ENCODE measurements at regions not wholly inside any gene's neighbourhood (a gene's known extent, or its start where the extent isn't known, plus 50 kb on each side); places are given as distances from the start of the nearest gene placed in this dataset.

GRCh38 chr13:33542309-33543088, 256.9 kb upstream of the STARD13 start (continued):
- no peak for TF ChIP-seq USF1 (CRISPR knock-in tag; IDR thresholded peaks at IDR 0.05)
- no peak for TF ChIP-seq CDX4 (CRISPR knock-in tag; IDR thresholded peaks at IDR 0.05; ENCODE audit: borderline replicate concordance)
- no peak for TF ChIP-seq EMX1 (CRISPR knock-in tag; IDR thresholded peaks at IDR 0.05)
- TF ChIP-seq MLX (CRISPR knock-in tag; IDR thresholded peaks at IDR 0.05) = no peak
- TF ChIP-seq SOX15 (CRISPR knock-in tag; IDR thresholded peaks at IDR 0.05) = no peak
- peak; percentile 86 for TF ChIP-seq GABPB1 (CRISPR knock-in tag; IDR thresholded peaks at IDR 0.05)
- TF ChIP-seq ZNF138 (CRISPR knock-in tag; conservative IDR thresholded peaks at IDR 0.05) = 0 out of 2 replicates have a peak, but pooled peaks have one; percentile 70
- no peak for TF ChIP-seq ERG (CRISPR knock-in tag; IDR thresholded peaks at IDR 0.05)
- peak; percentile 24; the same call in 1 of the 2 replicates for TF ChIP-seq NFE2L1 (CRISPR knock-in tag; IDR thresholded peaks at IDR 0.05)
- no peak for TF ChIP-seq ZNF416 (CRISPR knock-in tag; IDR thresholded peaks at IDR 0.05)
- peak; percentile 80 for TF ChIP-seq ZBTB21 (CRISPR knock-in tag; IDR thresholded peaks at IDR 0.05; ENCODE audit: borderline replicate concordance)
- peak; percentile 48; the same call in 1 of the 2 replicates for TF ChIP-seq CREM (CRISPR knock-in tag; IDR thresholded peaks at IDR 0.05)
- no peak for TF ChIP-seq JAZF1 (CRISPR knock-in tag; IDR thresholded peaks at IDR 0.05)
- TF ChIP-seq SMAD3 (CRISPR knock-in tag; IDR thresholded peaks at IDR 0.05; ENCODE audit: borderline replicate concordance) = peak; percentile 73; the same call in 1 of the 2 replicates
- TF ChIP-seq E2F5 (CRISPR knock-in tag; IDR thresholded peaks at IDR 0.05) = peak; percentile 95; the same call in 1 of the 2 replicates
- TF ChIP-seq GRHL2 (CRISPR knock-in tag; IDR thresholded peaks at IDR 0.05; ENCODE audit: insufficient replicate concordance, severe bottlenecking) = no peak
- TF ChIP-seq CBFB (CRISPR knock-in tag; IDR thresholded peaks at IDR 0.05; ENCODE audit: low read depth) = peak; percentile 82; the same call in 1 of the 2 replicates
- peak; percentile 69; the same call in 1 of the 2 replicates for TF ChIP-seq FOXP1 (CRISPR knock-in tag; IDR thresholded peaks at IDR 0.05; ENCODE audit: borderline replicate concordance)
- TF ChIP-seq ETV6 (CRISPR knock-in tag; IDR thresholded peaks at IDR 0.05) = peak; percentile 94
- no peak for TF ChIP-seq GTF2I (CRISPR knock-in tag; conservative IDR thresholded peaks at IDR 0.05)
- TF ChIP-seq RELA (CRISPR knock-in tag; IDR thresholded peaks at IDR 0.05; ENCODE audit: borderline replicate concordance) = no peak
- TF ChIP-seq CTCF (IDR thresholded peaks at IDR 0.05) = no peak
- TF ChIP-seq E2F4 (CRISPR knock-in tag; IDR thresholded peaks at IDR 0.05; ENCODE audit: borderline replicate concordance, low read depth) = peak; percentile 76; the same call in 1 of the 2 replicates
- TF ChIP-seq MAX (CRISPR knock-in tag; IDR thresholded peaks at IDR 0.05) = peak; percentile 95
- no peak for TF ChIP-seq ZNF317 (CRISPR knock-in tag; IDR thresholded peaks at IDR 0.05; ENCODE audit: borderline replicate concordance, low read depth)
- TF ChIP-seq ATF2 (CRISPR knock-in tag; IDR thresholded peaks at IDR 0.05; ENCODE audit: borderline replicate concordance, low read depth) = no peak
- TF ChIP-seq USF2 (CRISPR knock-in tag; IDR thresholded peaks at IDR 0.05) = no peak; the same call in 1 of the 2 replicates
- peak; percentile 76; the same call in 1 of the 2 replicates for TF ChIP-seq IRF1 (CRISPR knock-in tag; IDR thresholded peaks at IDR 0.05)
